ENCODE measurements at regions not wholly inside any gene's neighbourhood (a gene's known extent, or its start where the extent isn't known, plus 50 kb on each side); places are given as distances from the start of the nearest gene placed in this dataset.

GRCh38 chr2:186241874-186242273 lies 244.2 kb upstream of the ZC3H15 start:
- no peak for DNase-seq (ENCODE audit: low read depth)
- no peak for TF ChIP-seq CTCF (conservative IDR thresholded peaks at IDR 0.05; ENCODE audit: low read length)
- no peak overlapping the region for H3K4me3 ChIP-seq (ENCODE audit: low read length)

GRCh38 chr2:186254759-186255158 lies 231.3 kb upstream of the ZC3H15 start:
- no peak overlapping the region for H3K4me3 ChIP-seq (ENCODE audit: low read length)
- no peak for DNase-seq (ENCODE audit: low read depth)
- no peak for TF ChIP-seq CTCF (conservative IDR thresholded peaks at IDR 0.05; ENCODE audit: low read length)

GRCh38 chr2:186255823-186256222 lies 230.2 kb upstream of the ZC3H15 start:
- DNase-seq (ENCODE audit: low read depth), result no peak

GRCh38 chr2:186256540-186256939 lies 229.5 kb upstream of the ZC3H15 start:
- TF ChIP-seq CTCF (conservative IDR thresholded peaks at IDR 0.05; ENCODE audit: low read length), result peak; percentile 64
- H3K4me3 ChIP-seq (ENCODE audit: low read length), result no peak overlapping the region
- peak; percentile 36 for DNase-seq (ENCODE audit: low read depth)

More at GRCh38 chr2:186255823-186256222, 230.2 kb upstream of the ZC3H15 start:
- no peak overlapping the region for H3K4me3 ChIP-seq (ENCODE audit: low read length)
- TF ChIP-seq CTCF (conservative IDR thresholded peaks at IDR 0.05; ENCODE audit: low read length), result no peak

GRCh38 chr2:186263673-186264250 lies 222.3 kb upstream of the ZC3H15 start:
- TF ChIP-seq CTCF (conservative IDR thresholded peaks at IDR 0.05; ENCODE audit: low read length), result no peak
- DNase-seq (ENCODE audit: low read depth), result no peak
- H3K4me3 ChIP-seq (ENCODE audit: low read length), result no peak overlapping the region

- no peak for DNase-seq (ENCODE audit: low read depth)
- TF ChIP-seq CTCF (conservative IDR thresholded peaks at IDR 0.05; ENCODE audit: low read length), result no peak
- H3K4me3 ChIP-seq (ENCODE audit: low read length), result no peak overlapping the region
Observed at GRCh38 chr2:186269536-186269935, 216.5 kb upstream of the ZC3H15 start.

GRCh38 chr2:186273953-186274352 lies 212.1 kb upstream of the ZC3H15 start:
- no peak overlapping the region for H3K4me3 ChIP-seq (ENCODE audit: low read length)
- DNase-seq (ENCODE audit: low read depth), result no peak
- TF ChIP-seq CTCF (conservative IDR thresholded peaks at IDR 0.05; ENCODE audit: low read length), result no peak
